ENCODE measurements at regions not wholly inside any gene's neighbourhood (a gene's known extent, or its start where the extent isn't known, plus 50 kb on each side); places are given as distances from the start of the nearest gene placed in this dataset.

DNA sequence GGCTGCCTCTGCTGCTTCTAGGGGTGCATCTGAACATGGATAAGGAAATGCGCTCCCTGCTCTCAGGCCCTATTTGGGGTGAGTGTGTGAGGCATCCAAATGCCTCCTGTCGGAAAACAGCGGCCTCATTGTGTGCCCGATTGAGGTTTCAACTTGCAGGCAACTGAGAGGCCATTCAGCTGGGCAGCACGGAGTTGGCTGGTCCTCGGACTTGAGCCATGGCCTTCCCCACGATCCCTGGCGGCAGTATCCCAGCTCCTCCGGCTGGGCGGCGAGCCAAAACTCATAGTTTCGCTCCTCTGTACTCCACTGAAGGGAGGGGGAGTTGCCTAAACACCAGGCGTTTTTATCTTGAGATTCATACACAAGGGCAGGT lies 597.3 kb upstream of the SGCD start:
- intact Hi-C loops (cut with DNase I), result loop anchor here in 7 of 10 donors (2.0 to 10.0 kb wide), 12 partner anchors 115 to 757 kb away; partner anchors contain the start of gene SGCD (in 1 of the 7)
- no peaks in the 10 kb centered on the region for H3K36me3 ChIP-seq
- H3K27me3 ChIP-seq, result peaks cover 0 to 49% (median 16%) of the 10 kb centered on the region in 9 donors
- H3K4me1 ChIP-seq, result peaks cover 0 to 33% (median 7%) of the 10 kb centered on the region in 12 donors
- DNase-seq (peak; percentile 67 to 84 (median 83)), ATAC-seq (peak; percentile 56 to 74 (median 64))
- peak overlapping the region; percentile 20 to 89 (median 85) for H3K27ac ChIP-seq
- no peaks in the 10 kb centered on the region for H3K9me3 ChIP-seq
- WGBS, 4 donors, result 0 to 2% (median 1%) methylated on average over 8 to 13 of the region's 13 CpGs
- TF ChIP-seq CTCF (IDR thresholded peaks at IDR 0.05) (peak in 1 of 12 donors; percentile 2), POLR2A (IDR thresholded peaks at IDR 0.05) (no peak)
- H3K4me3 ChIP-seq, result peak overlapping the region; percentile 5 to 64 (median 59)

DNA sequence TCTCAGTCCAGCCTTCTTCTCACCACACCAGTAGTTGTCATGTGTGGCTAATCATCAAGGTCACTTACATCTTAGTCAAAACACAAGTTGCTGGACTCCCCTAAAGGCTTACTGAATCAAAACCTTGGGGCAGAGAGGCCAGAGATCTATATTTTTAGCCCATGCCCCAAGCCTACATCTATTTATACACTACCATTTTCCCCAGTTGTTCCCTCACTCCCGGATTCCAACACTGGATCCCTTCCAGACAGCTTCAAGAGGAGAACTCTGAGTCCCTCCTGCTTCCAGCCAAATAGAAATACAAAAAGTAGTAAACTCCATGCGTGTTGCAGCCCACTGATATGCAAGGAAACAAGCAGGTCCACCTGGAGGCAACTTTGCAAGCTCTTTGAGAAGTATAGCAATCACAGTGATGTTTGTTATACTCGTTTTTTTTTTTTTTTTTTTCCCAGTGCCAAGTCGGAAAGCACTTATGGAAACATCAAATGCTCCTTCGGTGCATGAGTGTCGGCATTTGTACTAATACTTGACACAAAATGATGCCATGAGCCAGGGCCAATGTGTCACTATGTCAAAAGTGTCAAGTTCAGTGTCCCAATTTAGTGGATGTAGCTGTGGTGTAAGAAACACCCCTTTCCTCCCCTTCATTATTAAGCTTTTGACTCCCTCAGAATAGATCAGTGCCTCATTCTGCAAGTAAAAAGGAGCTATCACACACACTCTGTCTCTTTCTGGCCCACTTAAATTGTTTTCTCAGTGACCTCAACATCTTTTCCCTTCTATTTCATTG lies 594.2 kb upstream of the SGCD start:
- H3K4me1 ChIP-seq, result peaks cover 0 to 59% (median 12%) of the 10 kb centered on the region in 12 donors
- no peaks in the 10 kb centered on the region for H3K36me3 ChIP-seq
- TF ChIP-seq CTCF (IDR thresholded peaks at IDR 0.05) (no peak), POLR2A (IDR thresholded peaks at IDR 0.05) (no peak)
- 30 to 41% (median 35%) methylated on average over 6 of the region's 6 CpGs for WGBS, 4 donors
- ATAC-seq (peak; percentile 65 to 76 (median 68)), DNase-seq (peak in 4 of 5 donors; percentile 22 to 70 (median 54))
- peaks cover 0 to 34% (median 16%) of the 10 kb centered on the region in 9 donors for H3K27me3 ChIP-seq
- intact Hi-C loops (cut with DNase I), result loop anchor here in 3 of 10 donors (5.0 kb wide), 4 partner anchors 250 to 640 kb away; partner anchors contain the start of gene SGCD (in 1 of the 3)
- peak overlapping the region; percentile 23 to 92 (median 78) for H3K27ac ChIP-seq
- peak overlapping the region in 1 of 12 donors; percentile 7 for H3K4me3 ChIP-seq
- H3K9me3 ChIP-seq, result no peaks in the 10 kb centered on the region

DNA sequence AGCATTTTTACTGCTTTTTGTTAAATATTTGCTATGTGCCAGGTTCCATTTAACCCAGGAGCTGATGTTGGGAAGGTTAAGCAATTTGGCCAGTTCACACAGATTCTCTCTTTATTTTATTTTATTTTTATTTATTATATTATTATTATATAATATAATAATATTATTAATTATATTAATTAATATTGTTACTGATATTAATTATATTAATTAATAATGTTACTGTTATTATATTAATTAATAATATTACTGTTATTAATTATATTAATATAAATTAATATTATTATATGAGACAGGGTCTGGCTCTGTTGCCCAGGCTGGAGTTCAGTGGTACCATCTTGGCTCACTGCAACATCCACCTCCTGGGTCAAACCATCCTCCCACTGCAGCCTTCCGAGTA lies 593.0 kb upstream of the SGCD start:
- DNase-seq (no peak), ATAC-seq (no peak)
- H3K36me3 ChIP-seq, result no peaks in the 10 kb centered on the region
- no peak overlapping the region for H3K4me3 ChIP-seq
- 71 to 79% (median 76%) methylated on average over 1 of the region's 1 CpG for WGBS, 4 donors
- H3K4me1 ChIP-seq, result peaks cover 0 to 64% (median 12%) of the 10 kb centered on the region in 12 donors
- intact Hi-C loops (cut with DNase I), result loop anchor here in 3 of 10 donors (5.0 kb wide), 4 partner anchors 252 to 642 kb away; partner anchors contain the start of gene SGCD (in 1 of the 3)
- no peaks in the 10 kb centered on the region for H3K9me3 ChIP-seq
- H3K27ac ChIP-seq, result peak overlapping the region in 11 of 12 donors; percentile 53 to 92 (median 80)
- H3K27me3 ChIP-seq, result peaks cover 0 to 23% (median 6%) of the 10 kb centered on the region in 9 donors
- no peak for TF ChIP-seq POLR2A (IDR thresholded peaks at IDR 0.05)
- TF ChIP-seq CTCF (IDR thresholded peaks at IDR 0.05), result no peak

- ATAC-seq (peak in 3 of 4 donors; percentile 27 to 52 (median 41)), DNase-seq (peak; percentile 59 to 87 (median 72))
- H3K4me3 ChIP-seq, result no peak overlapping the region
- TF ChIP-seq CTCF (IDR thresholded peaks at IDR 0.05) (no peak), POLR2A (IDR thresholded peaks at IDR 0.05) (no peak)
- H3K9me3 ChIP-seq, result no peaks in the 10 kb centered on the region
- H3K36me3 ChIP-seq, result no peaks in the 10 kb centered on the region
- peaks cover 0 to 64% (median 12%) of the 10 kb centered on the region in 12 donors for H3K4me1 ChIP-seq
- intact Hi-C loops (cut with DNase I), result no loop called here
- 28 to 39% (median 35%) methylated on average over 2 of the region's 2 CpGs for WGBS, 4 donors
- H3K27me3 ChIP-seq, result peaks cover 0 to 10% (median 0%) of the 10 kb centered on the region in 9 donors
- H3K27ac ChIP-seq, result peak overlapping the region in 8 of 12 donors; percentile 3 to 86 (median 41)
Measured at GRCh38 chr5:155735388-155735787, 591.6 kb upstream of the SGCD start.
